ENCODE measurements at regions not wholly inside any gene's neighbourhood (a gene's known extent, or its start where the extent isn't known, plus 50 kb on each side); places are given as distances from the start of the nearest gene placed in this dataset.

DNA sequence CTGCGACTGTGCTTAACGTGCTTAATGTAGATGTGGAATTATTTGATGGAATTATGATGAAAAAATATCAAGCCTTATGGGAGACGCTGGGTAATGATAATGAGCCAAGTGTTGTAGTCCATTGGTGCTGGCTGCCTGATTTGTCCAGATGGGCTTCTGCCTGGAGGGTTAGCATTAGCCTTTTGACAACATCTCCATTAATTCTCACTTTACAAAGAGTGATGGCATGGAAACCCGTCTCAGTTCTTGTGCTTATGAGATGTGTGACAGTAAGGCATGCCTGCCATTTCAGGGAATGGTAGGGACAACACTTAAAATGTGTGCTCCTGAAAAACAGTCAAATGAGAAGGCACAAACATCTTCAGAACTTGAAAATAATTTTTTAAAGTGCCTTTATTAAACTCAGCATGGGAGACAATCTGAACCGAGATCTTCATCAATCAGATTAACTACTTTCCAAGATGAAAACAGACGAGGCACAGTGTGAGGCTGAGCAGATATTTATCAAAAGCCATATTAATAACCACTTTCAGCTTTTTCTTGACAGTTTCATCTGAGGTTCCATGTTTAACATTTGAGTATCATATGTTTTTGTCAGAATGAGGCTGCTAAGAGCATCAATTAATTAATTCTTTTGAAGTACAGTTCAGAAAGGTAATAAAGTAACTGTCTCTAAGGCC, 473.1 kb downstream of the NXPH1 start:
- Mint-ChIP-seq H3K4me3 (no peak overlapping the region), H3K9me3 (no peaks in the 10 kb centered on the region), H3K27me3 (no peaks in the 10 kb centered on the region), H3K4me1 (ENCODE audit: low read depth in 2 of 2) (no peaks in the 10 kb centered on the region), H3K27ac (no peak overlapping the region), H3K36me3 (no peaks in the 10 kb centered on the region)
- ATAC-seq: no peak
- no peak for DNase-seq (ENCODE audit: low spot score)

DNA sequence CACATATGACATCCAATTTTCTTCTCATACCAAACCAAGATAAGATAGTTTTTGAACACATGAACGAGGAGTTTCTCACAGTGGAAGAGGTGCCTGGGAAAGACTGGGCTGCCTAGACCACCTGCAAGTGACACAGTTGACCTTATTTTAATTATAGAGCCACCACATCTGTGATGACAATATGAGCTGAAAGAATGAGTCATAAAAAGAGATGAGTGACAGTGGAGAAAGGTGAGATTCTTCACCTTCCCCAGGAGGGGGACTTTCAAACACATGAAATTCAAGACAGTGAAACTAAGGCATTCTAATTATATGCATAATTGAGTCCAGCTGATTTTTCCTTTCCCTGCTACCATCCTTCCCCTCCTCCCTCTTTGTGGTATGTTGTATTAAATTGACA, 475.5 kb downstream of the NXPH1 start:
- Mint-ChIP-seq H3K27me3 (no peaks in the 10 kb centered on the region), H3K9me3 (no peaks in the 10 kb centered on the region), H3K4me1 (ENCODE audit: low read depth in 2 of 2) (no peaks in the 10 kb centered on the region), H3K4me3 (no peak overlapping the region), H3K36me3 (no peaks in the 10 kb centered on the region), H3K27ac (no peak overlapping the region)
- ATAC-seq (no peak), DNase-seq (ENCODE audit: low spot score) (no peak)

DNA sequence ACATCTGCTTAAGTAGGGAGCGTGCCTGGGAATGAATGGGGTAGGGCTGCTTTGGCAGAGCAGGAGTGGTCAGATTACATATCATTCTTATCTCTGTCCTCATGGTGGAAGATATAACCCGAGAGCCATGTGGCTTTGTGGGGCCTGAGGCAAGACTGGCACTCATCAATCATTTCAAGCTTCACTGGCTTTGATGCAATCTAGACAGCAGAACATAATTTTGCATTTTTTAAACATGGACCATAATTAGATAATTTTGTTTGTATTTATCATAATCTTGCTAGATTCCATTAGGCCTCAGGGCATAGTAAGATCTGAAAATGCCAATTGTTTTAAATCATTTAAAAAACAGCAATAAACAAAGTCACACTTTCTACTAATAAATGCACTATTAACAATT, 480.3 kb downstream of the NXPH1 start:
- no peak overlapping the region for H3K4me3 Mint-ChIP-seq
- H3K9me3 Mint-ChIP-seq: peaks cover 3% of the 10 kb centered on the region
- H3K36me3 Mint-ChIP-seq: no peaks in the 10 kb centered on the region
- DNase-seq (ENCODE audit: low spot score) (no peak), ATAC-seq (no peak)
- H3K27ac Mint-ChIP-seq: no peak overlapping the region
- no peaks in the 10 kb centered on the region for H3K27me3 Mint-ChIP-seq
- no peaks in the 10 kb centered on the region for H3K4me1 Mint-ChIP-seq (ENCODE audit: low read depth in 2 of 2)

DNA sequence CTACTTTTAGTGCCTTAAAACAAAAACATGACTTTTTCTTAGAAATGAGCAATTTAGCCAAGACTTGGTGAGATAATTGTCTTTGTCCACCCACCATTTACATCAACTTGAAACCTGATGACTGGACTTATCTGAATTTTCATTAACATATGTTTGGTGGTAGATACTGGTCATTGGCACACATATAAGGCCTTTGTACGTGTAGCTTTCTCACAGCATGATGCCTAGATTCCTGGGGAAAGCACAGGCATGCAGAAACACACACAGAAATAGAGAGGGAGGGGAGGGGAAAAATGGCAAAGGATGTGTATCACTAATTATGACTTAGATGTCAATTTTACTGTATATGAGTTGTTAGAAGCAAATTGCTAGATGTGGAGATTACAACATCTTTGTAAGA, 488.4 kb downstream of the NXPH1 start:
- no peaks in the 10 kb centered on the region for H3K4me1 Mint-ChIP-seq (ENCODE audit: low read depth in 2 of 2)

DNA sequence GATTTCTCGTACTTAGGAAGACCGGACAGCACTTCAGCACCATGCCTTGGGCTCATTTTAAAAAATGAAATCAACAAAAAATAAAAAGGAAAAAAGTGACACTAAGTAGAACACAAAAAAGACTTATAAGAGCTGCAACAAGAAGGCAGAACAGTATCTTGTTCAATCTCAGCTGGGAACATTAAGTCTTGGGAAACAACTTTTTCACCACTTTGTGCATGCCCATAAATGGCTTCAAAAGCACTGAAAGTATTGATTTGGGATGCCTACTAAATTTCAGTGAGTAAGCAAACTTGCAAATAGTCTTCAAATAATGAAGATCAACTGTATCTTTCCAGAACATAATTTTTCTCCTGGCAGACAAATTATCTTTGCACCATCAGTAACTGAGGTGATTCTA, 489.3 kb downstream of the NXPH1 start:
- no peak overlapping the region for H3K4me3 Mint-ChIP-seq
- H3K9me3 Mint-ChIP-seq: peaks cover 8% of the 10 kb centered on the region

More for the DNA sequence above, 488.4 kb downstream of the NXPH1 start:
- H3K27me3 Mint-ChIP-seq: no peaks in the 10 kb centered on the region
- H3K27ac Mint-ChIP-seq: no peak overlapping the region
- no peak for DNase-seq (ENCODE audit: low spot score)
- peaks cover 8% of the 10 kb centered on the region for H3K9me3 Mint-ChIP-seq
- H3K4me3 Mint-ChIP-seq: no peak overlapping the region
- H3K36me3 Mint-ChIP-seq: no peaks in the 10 kb centered on the region
- no peak for ATAC-seq

DNA sequence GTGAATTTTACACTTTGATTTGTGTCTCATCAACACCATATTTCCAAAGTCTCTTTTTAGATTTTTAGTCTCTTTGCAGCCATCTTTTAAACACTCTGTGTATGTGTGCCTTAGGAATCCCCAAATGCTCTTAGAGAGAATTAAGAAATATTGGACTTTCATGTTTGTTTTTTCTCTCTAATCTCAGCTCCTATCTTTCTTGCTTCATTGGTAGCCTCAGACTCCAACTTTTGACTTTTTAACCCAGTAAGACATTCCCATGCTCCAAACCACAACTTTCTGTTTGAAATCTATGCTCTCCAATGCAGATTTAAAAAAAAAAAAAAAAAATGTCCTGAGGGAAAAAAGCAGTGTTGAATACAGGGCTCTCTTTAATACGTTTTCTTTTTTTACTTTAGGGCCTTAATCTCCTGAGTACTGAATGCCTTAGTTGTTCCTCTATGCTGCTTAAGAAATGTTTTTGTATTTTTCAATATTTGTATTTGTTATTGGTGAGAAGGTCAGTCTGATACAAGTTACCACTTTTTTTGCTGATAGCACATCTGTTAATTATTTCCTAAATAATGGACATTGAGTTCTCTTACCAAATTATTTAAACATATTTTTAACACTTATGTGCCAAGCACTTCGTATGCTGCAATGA, 489.9 kb downstream of the NXPH1 start:
- ATAC-seq: no peak
- peaks cover 8% of the 10 kb centered on the region for H3K9me3 Mint-ChIP-seq

More for the DNA sequence above, 489.3 kb downstream of the NXPH1 start:
- Mint-ChIP-seq H3K27me3 (no peaks in the 10 kb centered on the region), H3K36me3 (no peaks in the 10 kb centered on the region), H3K27ac (no peak overlapping the region), H3K4me1 (ENCODE audit: low read depth in 2 of 2) (no peaks in the 10 kb centered on the region)
- ATAC-seq (no peak), DNase-seq (ENCODE audit: low spot score) (no peak)

DNA sequence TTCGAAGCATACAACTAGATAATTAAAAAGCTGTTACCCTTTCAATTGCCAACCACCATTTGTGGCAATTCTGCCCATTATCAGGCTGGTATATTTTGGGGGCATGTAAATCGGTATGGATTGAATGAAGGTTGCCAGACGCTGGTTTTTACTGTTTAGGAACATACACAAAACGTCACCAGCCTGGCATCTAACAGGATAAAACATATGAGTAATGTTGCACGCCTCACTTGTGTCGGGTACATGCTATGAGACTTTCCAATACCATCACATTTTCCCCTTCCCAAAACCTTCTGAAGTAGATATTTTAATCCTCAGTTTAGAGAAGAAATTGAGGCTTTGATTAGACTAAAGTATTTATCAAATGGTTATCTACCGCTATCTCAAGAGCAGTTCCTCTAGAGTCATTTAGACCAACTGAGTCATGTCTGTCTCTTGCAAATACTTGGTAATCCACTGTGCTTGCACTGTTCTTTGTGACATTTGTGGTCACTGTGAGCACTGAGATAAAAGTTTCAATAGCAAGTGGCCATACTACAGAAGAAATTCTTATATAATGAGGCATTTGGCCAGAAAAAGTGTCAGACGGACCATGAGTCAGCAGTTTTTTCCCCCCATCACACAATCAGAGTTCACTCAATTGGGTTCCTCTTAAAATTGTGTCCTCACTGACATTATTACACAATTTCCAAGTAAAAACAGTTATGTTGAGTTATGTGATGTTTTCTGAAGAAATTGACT, 498.7 kb downstream of the NXPH1 start:
- Mint-ChIP-seq H3K4me1 (ENCODE audit: low read depth in 2 of 2) (no peaks in the 10 kb centered on the region), H3K36me3 (peaks cover 4% of the 10 kb centered on the region), H3K27ac (no peak overlapping the region), H3K27me3 (no peaks in the 10 kb centered on the region), H3K9me3 (peaks cover 17% of the 10 kb centered on the region), H3K4me3 (no peak overlapping the region)
- ATAC-seq: no peak
- DNase-seq (ENCODE audit: low spot score): no peak

More for the DNA sequence above, 489.9 kb downstream of the NXPH1 start:
- Mint-ChIP-seq H3K27me3 (no peaks in the 10 kb centered on the region), H3K4me1 (ENCODE audit: low read depth in 2 of 2) (no peaks in the 10 kb centered on the region), H3K36me3 (no peaks in the 10 kb centered on the region), H3K27ac (no peak overlapping the region), H3K4me3 (no peak overlapping the region)
- no peak for DNase-seq (ENCODE audit: low spot score)

DNA sequence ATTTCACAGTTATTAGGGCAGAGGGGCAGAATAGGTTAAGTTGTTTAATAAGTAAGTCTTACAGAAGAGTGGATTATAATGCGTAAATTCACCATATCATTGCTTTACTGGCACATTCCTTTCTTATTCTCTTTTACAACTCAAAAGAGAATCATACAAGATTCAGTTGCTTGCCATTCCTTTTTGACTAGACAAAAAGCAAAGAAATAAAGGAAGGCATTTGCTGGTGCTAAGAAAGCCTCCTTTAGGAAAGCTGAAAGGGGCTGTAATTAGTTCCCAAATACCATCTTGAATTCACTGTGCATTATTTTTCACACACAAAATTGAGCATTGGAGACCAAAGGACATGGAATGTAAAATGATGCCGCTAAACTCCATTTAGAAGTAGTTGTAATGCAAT, 499.3 kb downstream of the NXPH1 start:
- H3K9me3 Mint-ChIP-seq: peaks cover 17% of the 10 kb centered on the region
- no peaks in the 10 kb centered on the region for H3K4me1 Mint-ChIP-seq (ENCODE audit: low read depth in 2 of 2)
- no peak overlapping the region for H3K27ac Mint-ChIP-seq
- no peak for DNase-seq (ENCODE audit: low spot score)
- ATAC-seq: no peak
- H3K27me3 Mint-ChIP-seq: no peaks in the 10 kb centered on the region
- peaks cover 4% of the 10 kb centered on the region for H3K36me3 Mint-ChIP-seq
- no peak overlapping the region for H3K4me3 Mint-ChIP-seq

DNA sequence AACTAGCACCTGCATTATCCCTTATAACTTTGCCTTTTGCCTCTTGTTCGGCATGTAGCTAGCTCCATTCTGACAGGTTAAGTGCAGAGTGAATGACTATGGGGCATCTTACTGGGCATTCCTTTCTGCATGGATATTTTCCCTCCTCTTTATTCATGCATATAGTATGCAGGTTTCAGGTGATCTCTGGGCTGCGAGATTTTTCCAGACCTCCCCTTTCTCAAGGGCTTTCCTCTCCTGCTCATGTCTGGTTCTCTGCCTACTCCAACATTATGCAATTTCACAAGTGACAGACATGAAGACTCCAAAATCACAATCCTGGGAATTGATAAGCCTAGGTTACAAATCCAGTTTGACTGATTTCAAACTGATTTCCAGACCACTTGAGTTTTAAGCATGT, 503.8 kb downstream of the NXPH1 start:
- H3K4me1 Mint-ChIP-seq (ENCODE audit: low read depth in 2 of 2): no peaks in the 10 kb centered on the region
- ATAC-seq (no peak), DNase-seq (ENCODE audit: low spot score) (no peak)
- H3K9me3 Mint-ChIP-seq: peaks cover 28% of the 10 kb centered on the region
- H3K27ac Mint-ChIP-seq: no peak overlapping the region
- no peak overlapping the region for H3K4me3 Mint-ChIP-seq
- H3K36me3 Mint-ChIP-seq: peaks cover 4% of the 10 kb centered on the region
- H3K27me3 Mint-ChIP-seq: no peaks in the 10 kb centered on the region

DNA sequence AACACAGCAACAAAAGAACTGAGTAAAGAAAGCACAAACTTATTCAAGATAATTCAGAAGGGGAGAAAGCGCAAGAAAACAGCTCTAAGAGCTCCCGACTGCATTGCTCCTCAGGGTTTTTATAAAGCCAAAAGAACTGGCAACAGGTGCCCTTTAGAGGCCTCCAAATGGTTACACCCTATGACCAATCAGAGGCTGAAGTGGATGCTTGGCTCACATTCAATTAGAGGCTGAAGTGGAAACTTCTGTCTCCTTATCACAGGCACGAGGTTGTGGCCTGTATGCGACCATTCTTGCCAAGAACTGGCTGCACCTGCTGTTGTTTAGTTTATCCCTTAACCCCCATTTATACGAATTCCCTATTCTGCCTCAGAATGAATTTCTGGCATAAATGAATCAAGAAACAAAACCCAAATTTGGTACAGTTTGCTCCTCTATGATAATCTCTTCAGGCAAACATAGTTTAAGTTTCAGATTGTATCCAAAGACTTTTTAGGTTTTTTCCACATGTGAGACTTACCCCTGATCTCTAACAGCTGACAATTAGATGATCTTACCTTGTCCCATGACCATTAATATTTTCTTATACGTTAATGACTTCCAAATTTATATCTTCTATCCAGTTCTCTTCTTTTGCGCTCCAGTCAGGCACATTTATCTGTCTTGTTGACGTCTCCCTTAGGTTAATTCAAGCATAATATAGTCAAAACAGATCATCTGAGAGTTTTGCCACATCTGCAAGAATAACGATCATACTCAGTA, 504.8 kb downstream of the NXPH1 start:
- Mint-ChIP-seq H3K4me1 (ENCODE audit: low read depth in 2 of 2) (no peaks in the 10 kb centered on the region), H3K36me3 (peaks cover 4% of the 10 kb centered on the region), H3K27me3 (no peaks in the 10 kb centered on the region), H3K9me3 (peaks cover 32% of the 10 kb centered on the region), H3K27ac (no peak overlapping the region), H3K4me3 (no peak overlapping the region)
- DNase-seq (ENCODE audit: low spot score) (no peak), ATAC-seq (no peak)

DNA sequence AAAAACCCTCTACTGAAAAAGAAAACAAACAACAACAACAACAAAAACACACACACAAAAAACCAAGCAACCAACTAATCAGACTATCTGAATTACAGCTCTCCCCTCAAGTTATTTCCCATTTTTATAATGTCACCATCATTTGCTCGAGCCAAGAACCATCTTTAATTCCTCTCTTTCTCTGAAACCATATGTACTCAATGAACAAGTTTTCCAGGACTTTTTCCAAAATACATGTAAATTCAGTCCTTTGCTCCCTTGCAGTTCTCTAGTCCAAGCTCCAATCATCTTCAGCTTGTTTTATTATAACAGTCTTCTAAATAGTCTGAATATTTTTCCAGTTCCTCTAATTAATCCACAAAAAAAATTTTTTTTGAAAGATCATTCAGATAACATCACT, 506.0 kb downstream of the NXPH1 start:
- Mint-ChIP-seq H3K27me3 (no peaks in the 10 kb centered on the region), H3K9me3 (peaks cover 29% of the 10 kb centered on the region), H3K4me1 (ENCODE audit: low read depth in 2 of 2) (no peaks in the 10 kb centered on the region), H3K4me3 (no peak overlapping the region), H3K27ac (no peak overlapping the region), H3K36me3 (peaks cover 4% of the 10 kb centered on the region)
- DNase-seq (ENCODE audit: low spot score): no peak
- ATAC-seq: no peak

DNA sequence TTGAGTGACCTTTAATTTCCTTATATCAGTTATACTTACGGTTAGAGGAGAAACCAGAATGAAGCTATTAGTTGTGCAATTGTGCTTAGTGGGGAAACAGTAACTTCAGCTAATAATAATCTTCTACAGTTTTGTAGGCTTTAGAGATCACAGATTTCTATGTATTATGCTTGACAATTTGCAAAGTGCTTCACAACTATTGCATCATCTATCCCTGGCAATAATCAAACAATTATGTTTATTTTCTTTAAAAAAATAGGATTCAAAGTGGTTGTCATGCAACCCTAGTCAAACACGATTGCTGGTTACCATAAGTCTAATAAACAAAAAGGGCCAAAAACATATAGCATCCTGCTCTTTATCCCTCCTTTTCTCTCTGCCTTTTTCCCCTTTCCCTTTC, 530.3 kb downstream of the NXPH1 start:
- DNase-seq (ENCODE audit: low spot score) (no peak), ATAC-seq (no peak)
- H3K4me3 Mint-ChIP-seq: no peak overlapping the region
- no peaks in the 10 kb centered on the region for H3K36me3 Mint-ChIP-seq
- no peak overlapping the region for H3K27ac Mint-ChIP-seq
- H3K4me1 Mint-ChIP-seq (ENCODE audit: low read depth in 2 of 2): no peaks in the 10 kb centered on the region
- peaks cover 15% of the 10 kb centered on the region for H3K9me3 Mint-ChIP-seq
- no peaks in the 10 kb centered on the region for H3K27me3 Mint-ChIP-seq

DNA sequence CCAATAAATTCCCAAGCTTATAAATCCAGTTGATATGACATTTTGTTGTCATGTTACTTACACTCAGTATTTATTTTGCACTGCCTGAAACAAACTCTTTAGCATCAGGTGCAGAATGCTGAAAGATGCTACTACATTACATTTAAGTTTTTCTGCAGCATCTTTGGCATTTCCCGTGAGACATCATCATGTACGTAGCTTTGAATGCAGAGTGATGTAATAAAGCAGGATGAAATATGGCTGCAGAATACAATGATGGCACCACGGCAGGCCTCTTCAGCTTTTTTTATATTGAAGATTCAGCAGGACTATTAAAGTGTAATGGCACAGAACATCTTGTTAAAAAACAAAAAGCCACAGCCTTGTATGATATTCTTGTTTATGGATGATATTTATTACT, 531.8 kb downstream of the NXPH1 start:
- no peak overlapping the region for H3K27ac Mint-ChIP-seq
- ATAC-seq (no peak), DNase-seq (ENCODE audit: low spot score) (no peak)
- no peaks in the 10 kb centered on the region for H3K36me3 Mint-ChIP-seq
- peaks cover 16% of the 10 kb centered on the region for H3K9me3 Mint-ChIP-seq
- H3K4me3 Mint-ChIP-seq: no peak overlapping the region
- no peaks in the 10 kb centered on the region for H3K27me3 Mint-ChIP-seq
- H3K4me1 Mint-ChIP-seq (ENCODE audit: low read depth in 2 of 2): no peaks in the 10 kb centered on the region

DNA sequence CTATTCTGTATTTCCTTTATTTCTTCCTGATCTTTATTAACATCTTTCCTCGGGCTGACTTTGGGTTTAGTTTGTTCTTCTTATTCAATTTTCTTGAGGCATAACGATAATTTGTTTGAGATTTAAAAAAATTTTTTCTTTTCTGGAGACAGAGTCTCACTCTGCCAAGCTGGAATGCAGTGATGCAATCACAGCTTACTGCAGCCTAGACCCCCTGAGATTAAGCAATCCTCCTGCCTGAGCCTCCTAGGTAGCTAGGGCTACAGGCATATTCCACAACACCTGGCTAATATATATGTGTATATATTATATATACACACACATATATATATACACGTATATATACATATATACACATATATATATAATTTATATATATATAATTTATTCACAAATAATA, 540.2 kb downstream of the NXPH1 start:
- Mint-ChIP-seq H3K27me3 (no peaks in the 10 kb centered on the region), H3K4me1 (ENCODE audit: low read depth in 2 of 2) (no peaks in the 10 kb centered on the region), H3K4me3 (no peak overlapping the region), H3K9me3 (peaks cover 4% of the 10 kb centered on the region), H3K36me3 (no peaks in the 10 kb centered on the region), H3K27ac (no peak overlapping the region)
- DNase-seq (ENCODE audit: low spot score) (no peak), ATAC-seq (no peak)
